HG02678 (cell line): ENCODE measurements at regions not wholly inside any gene's neighbourhood (a gene's known extent, or its start where the extent isn't known, plus 50 kb on each side); places are given as distances from the start of the nearest gene placed in this dataset.
"Not testable (repeated sequence)": the region's sequence is repeated elsewhere in the genome, so short reads cannot be mapped to it uniquely, and the experiment has no call there.

Source experiments
- ATAC-seq: cut with Tn5 transposase; IDR thresholded peaks from one replicate; pipeline ENCODE4 v1.9.1; 2021; ENCODE audit warnings: mild to moderate bottlenecking, moderate library complexity; ENCODE audit not compliant: unreplicated experiment

GRCh38 chr3:88657459-88657858 is 450.0 kb upstream of the EPHA3 start:
- ATAC-seq, result no peak

GRCh38 chr3:88661433-88661824 is 446.0 kb upstream of the EPHA3 start:
- ATAC-seq, result no peak

DNA sequence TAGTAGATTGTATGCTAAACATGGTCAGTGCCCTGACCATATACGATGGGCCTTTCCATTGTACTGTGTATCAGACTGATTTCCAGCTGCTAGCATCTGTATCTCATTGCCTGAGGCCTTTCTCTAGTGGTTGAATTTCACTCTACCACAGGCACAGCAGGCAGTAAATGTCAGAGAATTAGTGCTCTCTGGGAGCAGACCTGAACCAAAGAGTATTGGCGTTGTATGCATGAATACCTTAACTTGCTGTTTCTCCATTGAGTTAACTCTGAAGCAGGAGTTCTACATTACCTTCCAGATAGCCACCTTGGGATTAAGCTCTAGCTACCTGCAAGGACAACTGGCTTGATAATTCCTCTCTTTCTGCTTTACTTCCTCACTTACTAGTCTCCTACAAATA is 439.2 kb upstream of the EPHA3 start:
- ATAC-seq, result no peak

- no peak for ATAC-seq
Measured at GRCh38 chr3:88671573-88671972, 435.8 kb upstream of the EPHA3 start.

- no peak for ATAC-seq
Measured at GRCh38 chr3:88677298-88677697, 430.1 kb upstream of the EPHA3 start.

DNA sequence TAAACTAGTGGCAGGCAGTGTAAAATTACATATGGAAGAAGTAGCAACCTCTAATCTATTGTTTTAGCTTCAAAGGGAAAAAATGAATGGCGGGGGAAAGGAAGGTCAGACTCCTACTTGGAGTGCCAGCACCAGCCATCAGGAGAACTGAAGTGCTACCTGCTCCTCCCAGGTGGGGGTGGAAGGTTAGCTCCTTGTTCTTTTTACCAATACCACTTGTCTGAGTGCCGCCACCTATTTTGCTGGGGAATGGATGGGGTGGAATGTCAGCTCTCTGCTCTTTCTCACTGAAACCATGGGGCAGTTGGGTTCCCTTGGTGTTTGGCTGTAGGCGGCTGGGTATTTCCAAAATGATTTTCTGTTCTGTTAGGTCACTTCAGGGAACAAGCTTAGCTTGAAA is 428.7 kb upstream of the EPHA3 start:
- no peak for ATAC-seq

DNA sequence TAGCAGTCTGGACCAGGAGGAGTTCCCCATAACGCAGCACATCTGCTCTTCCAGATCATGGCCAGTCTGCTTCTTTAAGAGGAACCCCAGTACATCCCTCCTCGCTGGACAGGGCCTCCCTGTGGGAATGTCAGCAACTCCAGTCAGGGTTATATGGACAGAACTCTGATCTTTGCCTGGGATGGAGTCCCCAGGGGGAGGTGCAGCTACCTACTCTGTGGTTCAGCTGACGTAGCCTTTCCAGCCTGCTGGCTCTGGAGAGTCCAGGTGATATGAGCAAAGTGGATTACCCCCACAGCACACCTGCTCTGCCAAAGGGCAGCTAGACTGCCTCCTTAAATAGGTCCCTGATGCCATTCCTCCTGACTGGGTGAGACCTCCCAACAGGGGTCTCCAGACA is 417.1 kb upstream of the EPHA3 start:
- no peak for ATAC-seq

GRCh38 chr3:88691081-88691480 is 416.3 kb upstream of the EPHA3 start:
- ATAC-seq, result no peak

- no peak for ATAC-seq
Measured at GRCh38 chr3:88703501-88704059, 403.8 kb upstream of the EPHA3 start.

DNA sequence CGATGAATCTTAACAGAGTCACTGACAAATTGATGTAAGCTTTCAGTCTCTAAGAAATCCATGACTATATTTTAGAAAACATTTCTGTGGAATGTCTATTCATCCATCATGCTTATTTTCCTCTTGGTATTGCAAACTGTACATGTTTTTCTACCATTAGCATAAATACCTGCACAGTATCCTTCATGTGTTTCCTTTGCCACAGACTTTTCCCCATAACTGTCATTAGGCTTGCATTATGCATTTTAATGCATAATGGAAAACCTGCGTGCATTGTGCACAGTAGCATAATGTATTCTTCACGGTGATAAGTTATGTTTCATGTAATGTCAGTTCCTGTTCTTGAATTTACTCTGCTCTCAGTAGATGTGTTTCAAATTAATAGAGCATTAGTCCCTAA is 403.1 kb upstream of the EPHA3 start:
- ATAC-seq, result no peak

GRCh38 chr3:88707837-88708236 is 399.6 kb upstream of the EPHA3 start:
- ATAC-seq, result no peak

DNA sequence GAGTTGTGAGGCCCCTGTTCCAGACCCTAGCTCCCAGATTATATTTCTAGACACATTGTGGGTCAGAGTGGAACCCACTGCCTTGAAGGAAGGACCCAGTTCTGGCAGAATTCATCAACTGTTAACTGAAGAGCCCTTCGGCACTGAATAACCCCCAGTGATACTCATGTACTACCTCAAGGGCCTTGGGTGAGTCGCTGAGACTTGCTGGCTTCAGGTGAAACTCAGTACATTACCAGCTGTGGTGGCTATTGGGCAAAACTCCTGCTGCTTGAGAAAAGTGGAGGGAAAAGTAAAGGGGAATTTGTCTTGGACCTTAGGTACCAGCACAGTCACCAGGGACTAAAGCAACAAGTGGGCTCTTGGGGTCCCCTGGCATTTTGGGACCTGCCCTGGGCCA is 394.9 kb upstream of the EPHA3 start:
- ATAC-seq, result no peak

- no peak for ATAC-seq
Measured at GRCh38 chr3:88713233-88713691, 394.2 kb upstream of the EPHA3 start.

GRCh38 chr3:88725440-88726165 is 381.8 kb upstream of the EPHA3 start:
- ATAC-seq, result no peak

GRCh38 chr3:88732186-88732585 is 375.2 kb upstream of the EPHA3 start:
- no peak for ATAC-seq

GRCh38 chr3:88742106-88742505 is 365.3 kb upstream of the EPHA3 start:
- ATAC-seq, result no peak

DNA sequence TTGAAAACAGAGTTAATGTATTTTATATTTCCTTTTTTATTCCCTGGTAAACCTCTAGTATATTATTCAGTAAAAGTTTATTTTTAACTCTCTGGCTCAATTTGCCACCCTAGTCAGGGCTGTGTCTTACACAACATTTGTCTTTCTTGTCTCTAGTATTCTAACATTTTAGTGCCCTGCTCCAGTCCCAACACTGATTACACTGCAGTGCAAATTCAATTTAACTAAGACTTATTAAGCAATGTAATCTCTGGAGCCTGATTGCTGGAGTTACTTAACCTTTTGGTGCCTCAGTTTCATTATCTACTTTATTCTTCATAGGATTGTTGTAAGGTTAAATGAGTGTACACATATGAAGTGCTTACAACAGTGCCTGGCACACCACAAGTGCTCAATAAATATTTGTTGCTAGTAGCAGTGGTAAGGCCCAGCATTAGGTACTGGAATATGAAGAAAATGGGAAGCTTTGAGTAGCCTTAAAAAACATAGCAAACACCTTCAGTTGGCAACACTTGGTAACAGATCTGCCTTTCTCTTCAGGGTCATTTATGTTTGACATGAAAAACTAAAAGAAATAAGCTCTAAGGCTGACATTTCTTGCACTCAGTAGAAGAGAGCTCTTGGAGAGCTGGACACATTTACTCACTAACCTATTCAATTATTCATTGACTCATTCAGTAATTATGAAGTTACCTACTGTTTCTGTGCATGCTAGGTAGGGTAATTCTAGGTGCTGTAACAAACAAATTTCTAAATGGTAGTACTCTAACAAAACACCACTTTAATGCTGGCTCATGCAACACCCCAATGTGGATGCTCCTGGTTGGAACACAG is 364.5 kb upstream of the EPHA3 start:
- ATAC-seq, result no peak

GRCh38 chr3:88744896-88745295 is 362.5 kb upstream of the EPHA3 start:
- no peak for ATAC-seq

- ATAC-seq, result not testable (repeated sequence)
Measured at GRCh38 chr3:88747145-88747544, 360.3 kb upstream of the EPHA3 start.

GRCh38 chr3:88758676-88759075 is 348.7 kb upstream of the EPHA3 start:
- ATAC-seq, result no peak

DNA sequence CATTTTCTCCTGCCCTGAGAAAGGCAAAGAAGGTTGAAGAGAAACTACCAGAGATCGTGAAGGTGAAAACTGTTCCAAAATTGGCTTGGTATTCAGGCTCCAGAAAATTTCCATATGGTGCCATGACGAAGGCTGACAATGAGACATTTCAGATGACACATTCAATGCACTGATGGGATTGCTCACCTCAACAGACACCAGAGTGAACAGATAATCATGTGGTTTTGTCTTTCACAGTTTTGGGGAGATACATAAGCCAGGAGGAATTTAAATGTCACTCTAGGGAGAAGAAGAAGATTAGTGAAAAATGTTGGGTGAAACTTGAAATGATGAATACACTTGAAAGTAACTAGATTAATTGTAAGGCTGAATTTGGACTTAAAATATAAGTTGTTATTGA is 339.7 kb upstream of the EPHA3 start:
- ATAC-seq, result no peak

GRCh38 chr3:88773766-88774165 is 333.7 kb upstream of the EPHA3 start:
- ATAC-seq, result no peak
